ENCODE measurements at regions not wholly inside any gene's neighbourhood (a gene's known extent, or its start where the extent isn't known, plus 50 kb on each side); places are given as distances from the start of the nearest gene placed in this dataset.

DNA sequence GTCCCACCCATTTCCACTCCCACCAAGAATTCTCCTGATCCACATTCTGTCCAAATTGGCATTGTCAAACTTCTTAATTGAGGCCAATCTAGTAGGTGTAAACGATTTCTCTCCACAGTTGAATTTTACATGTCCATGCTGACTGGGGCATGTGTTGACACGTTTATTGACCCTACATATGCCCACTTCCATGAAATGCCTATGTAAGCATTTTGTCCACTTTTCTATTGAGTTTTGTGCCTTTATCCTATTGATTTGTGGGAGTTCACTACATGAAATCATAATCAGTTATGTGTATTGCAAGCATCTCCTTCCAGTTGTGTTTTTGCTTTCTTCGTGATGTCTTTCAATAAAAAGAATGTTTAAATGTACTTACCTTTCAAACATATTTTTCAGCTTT lies 141.7 kb upstream of the NSMCE3 start:
- Histone ChIP-seq H3K4me3 (no peak overlapping the region), H3K27ac (no peak overlapping the region), H3K36me3 (no peaks in the 10 kb centered on the region), H3K4me1 (no peaks in the 10 kb centered on the region), H3K27me3 (no peaks in the 10 kb centered on the region), H3K9me3 (no peaks in the 10 kb centered on the region)
- TF ChIP-seq CTCF (IDR thresholded peaks at IDR 0.05): no peak
- TF ChIP-seq POLR2AphosphoS5 (IDR thresholded peaks at IDR 0.05): no peak
- TF ChIP-seq EP300 (IDR thresholded peaks at IDR 0.05): no peak
- TF ChIP-seq POLR2A (IDR thresholded peaks at IDR 0.05): no peak
- ATAC-seq (ENCODE audit: low FRiP score in 2 of 2): no peak
- WGBS, 2 donors: 86 to 93% methylated on average over 3 of the region's 3 CpGs
- DNase-seq: no peak

GRCh38 chr15:29410338-29410737 lies 140.7 kb upstream of the NSMCE3 start:
- H3K27ac ChIP-seq: no peak overlapping the region
- no peaks in the 10 kb centered on the region for H3K36me3 ChIP-seq
- ATAC-seq (ENCODE audit: low FRiP score in 2 of 2) (peak in 1 of 2 donors; percentile 51), DNase-seq (no peak)
- H3K27me3 ChIP-seq: no peaks in the 10 kb centered on the region
- no peaks in the 10 kb centered on the region for H3K4me1 ChIP-seq
- no peak overlapping the region for H3K4me3 ChIP-seq
- TF ChIP-seq EP300 (IDR thresholded peaks at IDR 0.05): no peak
- no peak for TF ChIP-seq POLR2AphosphoS5 (IDR thresholded peaks at IDR 0.05)
- TF ChIP-seq CTCF (IDR thresholded peaks at IDR 0.05): no peak
- TF ChIP-seq POLR2A (IDR thresholded peaks at IDR 0.05): no peak
- WGBS, 2 donors: 64 to 87% methylated on average over 5 to 9 of the region's 9 CpGs
- no peaks in the 10 kb centered on the region for H3K9me3 ChIP-seq

GRCh38 chr15:29409890-29410289 lies 140.3 kb upstream of the NSMCE3 start:
- Histone ChIP-seq H3K27me3 (no peaks in the 10 kb centered on the region), H3K36me3 (no peaks in the 10 kb centered on the region), H3K4me3 (no peak overlapping the region), H3K4me1 (no peaks in the 10 kb centered on the region), H3K27ac (no peak overlapping the region), H3K9me3 (no peaks in the 10 kb centered on the region)
- no peak for TF ChIP-seq POLR2AphosphoS5 (IDR thresholded peaks at IDR 0.05)
- TF ChIP-seq EP300 (IDR thresholded peaks at IDR 0.05): no peak
- DNase-seq (no peak), ATAC-seq (ENCODE audit: low FRiP score in 2 of 2) (no peak)
- WGBS, 2 donors: 82 to 84% methylated on average over 8 of the region's 8 CpGs

DNA sequence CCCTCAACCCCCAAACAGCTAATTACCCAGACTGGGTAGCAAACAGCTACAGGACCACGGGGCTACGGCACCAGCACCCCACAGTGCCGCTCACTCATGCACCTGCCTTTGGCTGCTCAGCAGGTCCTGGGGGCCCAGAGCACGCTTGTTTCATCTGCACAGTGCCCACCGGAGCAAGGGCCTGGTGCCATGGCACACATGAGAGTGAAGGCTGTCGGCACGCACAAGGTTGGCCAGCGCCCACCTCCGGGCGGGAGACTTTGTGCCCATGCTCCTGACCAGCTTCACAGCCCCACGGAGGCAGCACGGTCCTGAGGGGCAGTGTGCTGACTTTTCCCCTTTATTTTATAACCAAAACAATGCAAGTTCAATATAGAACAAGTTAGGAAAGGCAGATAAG lies 135.9 kb upstream of the NSMCE3 start:
- Histone ChIP-seq H3K4me3 (no peak overlapping the region), H3K9me3 (no peaks in the 10 kb centered on the region), H3K27ac (no peak overlapping the region), H3K36me3 (no peaks in the 10 kb centered on the region), H3K27me3 (no peaks in the 10 kb centered on the region), H3K4me1 (no peaks in the 10 kb centered on the region)
- WGBS, 2 donors: 96% methylated on average over 12 of the region's 12 CpGs
- peak in 1 of 2 donors; percentile 69 for DNase-seq
- no peak for TF ChIP-seq EP300 (IDR thresholded peaks at IDR 0.05)
- no peak for TF ChIP-seq POLR2A (IDR thresholded peaks at IDR 0.05)
- ATAC-seq (ENCODE audit: low FRiP score in 2 of 2): no peak

GRCh38 chr15:29403772-29404171 lies 134.2 kb upstream of the NSMCE3 start:
- no peaks in the 10 kb centered on the region for H3K36me3 ChIP-seq
- no peaks in the 10 kb centered on the region for H3K27me3 ChIP-seq
- no peak overlapping the region for H3K27ac ChIP-seq
- H3K4me1 ChIP-seq: no peaks in the 10 kb centered on the region
- no peaks in the 10 kb centered on the region for H3K9me3 ChIP-seq
- WGBS, 2 donors: 81% methylated on average over 6 of the region's 8 CpGs; no CpG with 5 or more reads in 1 of the 2 donors
- ATAC-seq (ENCODE audit: low FRiP score in 2 of 2) (peak in 1 of 2 donors; percentile 24), DNase-seq (no peak)
- no peak overlapping the region for H3K4me3 ChIP-seq
- TF ChIP-seq POLR2A (IDR thresholded peaks at IDR 0.05): no peak
- TF ChIP-seq CTCF (IDR thresholded peaks at IDR 0.05): no peak
- no peak for TF ChIP-seq EP300 (IDR thresholded peaks at IDR 0.05)
- no peak for TF ChIP-seq POLR2AphosphoS5 (IDR thresholded peaks at IDR 0.05)

DNA sequence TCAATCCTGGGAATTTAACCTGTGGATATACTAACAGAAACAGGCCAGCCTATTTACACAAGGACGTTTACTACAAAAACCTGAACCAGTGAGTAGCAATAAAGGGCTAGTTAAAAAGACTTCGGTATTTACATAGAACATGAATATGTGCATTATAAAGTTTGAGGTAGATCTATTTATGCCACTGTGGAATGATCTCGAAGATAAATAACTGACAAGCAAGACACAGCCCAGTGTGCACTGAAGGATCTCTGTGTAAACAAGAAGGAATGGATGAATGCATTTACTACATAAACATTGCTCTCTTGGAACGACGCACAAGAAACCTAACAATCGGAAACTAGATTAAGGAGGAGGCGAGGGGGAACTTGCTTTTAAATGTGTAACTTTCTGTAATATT lies 132.0 kb upstream of the NSMCE3 start:
- Histone ChIP-seq H3K27me3 (no peaks in the 10 kb centered on the region), H3K4me1 (no peaks in the 10 kb centered on the region), H3K27ac (no peak overlapping the region), H3K36me3 (no peaks in the 10 kb centered on the region), H3K9me3 (no peaks in the 10 kb centered on the region), H3K4me3 (no peak overlapping the region)
- 33 to 49% methylated on average over 7 of the region's 7 CpGs for WGBS, 2 donors
- ATAC-seq (ENCODE audit: low FRiP score in 2 of 2): no peak
- DNase-seq: no peak
- no peak for TF ChIP-seq CTCF (IDR thresholded peaks at IDR 0.05)
- no peak for TF ChIP-seq POLR2A (IDR thresholded peaks at IDR 0.05)
- no peak for TF ChIP-seq EP300 (IDR thresholded peaks at IDR 0.05)
- no peak for TF ChIP-seq POLR2AphosphoS5 (IDR thresholded peaks at IDR 0.05)

All from upper lobe of left lung (tissue), 6 donors.